K562 (cell line): ENCODE measurements at regions not wholly inside any gene's neighbourhood (a gene's known extent, or its start where the extent isn't known, plus 50 kb on each side); places are given as distances from the start of the nearest gene placed in this dataset.

ENCODE experiments used
- ATAC-seq: fragments of 200-7000 bp; cut with Tn5 transposase; 3 replicates; pipeline ENCODE4 v1.9.1; 2020; ENCODE audit warnings: moderate library complexity
- BruUV-seq: library from RNA; stranded (reverse); fragments of 400-500 nt; replicated peaks from 2 replicates; lab custom pipeline; 2021; lab: Mats Ljungman, UMichigan
- CTCF ChIA-PET: fragments of 300-600 bp; formaldehyde crosslinking; extraction: SDS; loops from one replicate; lab custom pipeline; 2021; ENCODE audit warnings: low intra/inter-chr PET ratio; lab: Yijun Ruan, JAX
- POLR2A ChIA-PET: fragments of 300-600, 350-650 bp; sonication (Branson Sonifier 250); formaldehyde crosslinking; extraction: SDS; loops from one replicate; lab custom pipeline; 2021; ENCODE audit warnings: antibody characterized with exemption, inconsistent platforms; lab: Yijun Ruan, JAX
- DNase-seq, 4 experiments: peaks; one replicate each; pipeline versions ENCODE4 v3.0.0 to v3.0.0-alpha.2; 2011 to 2018; ENCODE audit warnings: low spot score in 3 of 4, mixed read lengths in 3 of 4; ENCODE audit errors: extremely low read depth in 1 of 4
- FAIRE-seq: peaks from 2 replicates; lab custom pipeline; 2011; peaks lifted over from hg19 to GRCh38; lab: Jason Lieb, UNC
- H2AFZ ChIP-seq: 2 replicates; pipeline ENCODE4 v1.6.0; 2011; ENCODE audit warnings: low read depth, low read length, control low read depth, inconsistent platforms
- H3K27ac ChIP-seq: fragments of 200-600 bp; 3 replicates; pipeline ENCODE4 v1.8.0; 2011; ENCODE audit warnings: low read depth, mild to moderate bottlenecking, control low read depth, inconsistent platforms, low read length, moderate library complexity, mixed read lengths; ENCODE audit errors: extremely low read depth
- H3K27me3 ChIP-seq, 2 experiments: fragments of 300-600 bp in 1 of 2; 2 replicates in 1 of 2; 3 replicates in 1 of 2; pipeline versions ENCODE4 v1.6.0 to v1.8.0; 2011; ENCODE audit warnings: inconsistent platforms in 2 of 2, low read length in 2 of 2, mild to moderate bottlenecking in 1 of 2, mixed read lengths in 1 of 2, moderate library complexity in 1 of 2; ENCODE audit not compliant: control insufficient read depth in 2 of 2, insufficient read depth in 2 of 2
- H3K36me3 ChIP-seq: fragments of 300-600 bp; 3 replicates; pipeline ENCODE4 v1.8.0; 2011; ENCODE audit warnings: mild to moderate bottlenecking, low read length, inconsistent platforms; ENCODE audit not compliant: control insufficient read depth, insufficient read depth
- H3K4me1 ChIP-seq, 2 experiments: fragments of 200-600 bp in 1 of 2; replicated peaks in 1 of 2; 2 replicates in 1 of 2; 3 replicates in 1 of 2; pipeline versions ENCODE4 v1.5.1 to v1.8.0; 2011; ENCODE audit warnings: inconsistent platforms in 2 of 2, low read length in 2 of 2, mild to moderate bottlenecking in 1 of 2, mixed read lengths in 1 of 2, moderate library complexity in 1 of 2; ENCODE audit not compliant: control insufficient read depth in 2 of 2, insufficient read depth in 2 of 2
- H3K4me2 ChIP-seq: 2 replicates; pipeline ENCODE4 v1.6.1; 2011; ENCODE audit warnings: low read length, control low read depth, inconsistent platforms, mixed read lengths; ENCODE audit not compliant: insufficient read depth
- H3K4me3 ChIP-seq: fragments of 200-600 bp; sonication (generic), shearing (Covaris generic); 2 replicates; pipeline ENCODE4 v1.5.1; 2016; ENCODE audit warnings: control low read depth, inconsistent platforms
- H3K79me2 ChIP-seq: fragments of 200-600 bp; 3 replicates; pipeline ENCODE4 v1.8.0; 2011; ENCODE audit warnings: low read length, inconsistent platforms; ENCODE audit not compliant: control insufficient read depth, insufficient read depth
- H3K9ac ChIP-seq, 2 experiments: 2 replicates each; pipeline versions ENCODE4 v1.6.0 to v1.6.1; 2011; ENCODE audit warnings: low read depth in 2 of 2, low read length in 2 of 2, control low read depth in 1 of 2, inconsistent platforms in 1 of 2, mild to moderate bottlenecking in 1 of 2, mixed read lengths in 1 of 2; ENCODE audit not compliant: insufficient read depth in 1 of 2
- H3K9me1 ChIP-seq: one replicate; pipeline ENCODE4 v1.6.0; 2011; ENCODE audit warnings: inconsistent platforms, mild to moderate bottlenecking, low read length, moderate library complexity; ENCODE audit not compliant: control insufficient read depth, insufficient read depth
- H3K9me3 ChIP-seq: replicated peaks from 2 replicates; pipeline ENCODE4 v1.5.1; 2011; ENCODE audit warnings: low read depth, low read length, inconsistent platforms; ENCODE audit not compliant: control insufficient read depth, insufficient read depth
- H4K20me1 ChIP-seq: replicated peaks from 2 replicates; pipeline ENCODE4 v1.6.1; 2011; ENCODE audit warnings: low read length, inconsistent platforms, mixed read lengths; ENCODE audit not compliant: control insufficient read depth, insufficient read depth
- BRD9 ChIP-seq: fragments of 450-650 bp; IDR thresholded peaks from 2 replicates; pipeline ENCODE4 v1.6.1; 2018; ENCODE audit warnings: low read depth; ENCODE audit not compliant: partially characterized antibody
- KDM5B ChIP-seq: fragments of 200-600 bp; sonication (generic); IDR thresholded peaks from 2 replicates; pipeline ENCODE4 v1.6.1; 2012; ENCODE audit warnings: low read depth, mild to moderate bottlenecking, moderate library complexity, low read length, control low read depth, inconsistent platforms; ENCODE audit not compliant: insufficient replicate concordance
- LEF1 ChIP-seq: fragments of 450-650 bp; IDR thresholded peaks from 2 replicates; pipeline ENCODE4 v1.6.1; 2016; ENCODE audit warnings: mild to moderate bottlenecking
- MXI1 ChIP-seq: IDR thresholded peaks from 2 replicates; pipeline ENCODE4 v1.6.1; 2011; ENCODE audit warnings: low read depth, mild to moderate bottlenecking, improper control_type of control experiment, low read length
- NFE2L1 ChIP-seq: fragments of 450-650 bp; IDR thresholded peaks from 2 replicates; pipeline ENCODE4 v1.6.1; 2016; ENCODE audit warnings: missing genetic modification characterization, low read depth, mild to moderate bottlenecking, missing compliant biosample characterization, moderate library complexity, borderline replicate concordance
- ZNF239 ChIP-seq: fragments of 250-450 bp; sonication (Bioruptor Pico); IDR thresholded peaks from 2 replicates; pipeline ENCODE4 v1.4.0; 2020; ENCODE audit warnings: mild to moderate bottlenecking
- ZNF408 ChIP-seq: fragments of 250-450 bp; sonication (Bioruptor Pico); IDR thresholded peaks from 2 replicates; pipeline ENCODE4 v1.4.0; 2020; ENCODE audit warnings: low read depth, mild to moderate bottlenecking, moderate library complexity
- ZNF507 ChIP-seq: conservative IDR thresholded peaks from 2 replicates; pipeline ENCODE4 v1.6.1; 2017; ENCODE audit warnings: missing genetic modification characterization, missing compliant biosample characterization
- WGBS: fragments of 100-300 bp; shearing (Covaris generic); methylation state at CpG from one replicate; pipeline ENCODE4 v1.1.6; 2016; ENCODE audit warnings: low coverage, mixed read lengths; ENCODE audit not compliant: insufficient coverage; ENCODE audit errors: missing lambda C conversion rate; 5-methylcytosine and 5-hydroxymethylcytosine counted together
- in situ Hi-C: fragments of 300-500 bp; cut with MboI; formaldehyde crosslinking; loops from 4 replicates; pipeline ENCODE4 v1.15.0; 2018; ENCODE audit warnings: inconsistent platforms, mixed read lengths
- intact Hi-C: fragments of 100-400 bp; cut with micrococcal nuclease; formaldehyde crosslinking; loops from 2 replicates; pipeline ENCODE4 v1.14.2; 2022
- TF ChIP-seq, protein P1 (sequence below): sonication (generic); formaldehyde crosslinking; IDR thresholded peaks from 2 replicates; pipeline ENCODE4 v1.8.1; 2023; ENCODE audit warnings: mild to moderate bottlenecking, missing genetic modification reagents

DNA sequence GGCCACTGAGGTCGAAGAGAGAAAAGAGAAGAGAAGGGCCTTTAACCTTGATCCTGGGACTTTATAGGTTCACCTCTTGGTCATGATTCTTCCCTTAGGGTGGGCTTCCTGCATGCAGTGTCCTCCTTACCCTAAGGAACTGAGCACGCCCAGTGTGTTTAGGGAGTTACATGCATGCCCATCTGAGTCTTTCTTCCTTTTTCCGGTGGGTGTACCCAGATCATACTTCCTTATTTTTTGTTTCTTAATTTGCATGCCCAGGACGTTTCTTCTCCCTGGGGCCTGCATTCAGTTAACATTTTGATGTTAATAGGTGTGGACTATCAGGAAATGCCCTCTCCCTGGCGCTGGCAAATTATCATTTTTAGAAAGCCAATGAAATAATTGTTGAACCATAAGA lies 91.5 kb downstream of the HTR1B start:
- ATAC-seq (no peak), DNase-seq (no peak), FAIRE-seq (no peak)
- no peaks in the 10 kb centered on the region for H3K9me3 ChIP-seq
- no peak overlapping the region for H3K4me2 ChIP-seq
- H3K79me2 ChIP-seq, result no peaks in the 10 kb centered on the region
- H3K4me1 ChIP-seq, result no peaks in the 10 kb centered on the region
- intact Hi-C loops, result no loop called here
- CTCF ChIA-PET, result no interaction called here
- no peaks in the 10 kb centered on the region for H4K20me1 ChIP-seq
- no TSS peak for BruUV-seq
- no peaks in the 10 kb centered on the region for H3K9me1 ChIP-seq
- no peaks in the 10 kb centered on the region for H3K27me3 ChIP-seq
- no peak for TF ChIP-seq MXI1
- TF ChIP-seq NFE2L1 (tag), result no peak
- no peak for TF ChIP-seq KDM5B
- TF ChIP-seq, protein P1, sequence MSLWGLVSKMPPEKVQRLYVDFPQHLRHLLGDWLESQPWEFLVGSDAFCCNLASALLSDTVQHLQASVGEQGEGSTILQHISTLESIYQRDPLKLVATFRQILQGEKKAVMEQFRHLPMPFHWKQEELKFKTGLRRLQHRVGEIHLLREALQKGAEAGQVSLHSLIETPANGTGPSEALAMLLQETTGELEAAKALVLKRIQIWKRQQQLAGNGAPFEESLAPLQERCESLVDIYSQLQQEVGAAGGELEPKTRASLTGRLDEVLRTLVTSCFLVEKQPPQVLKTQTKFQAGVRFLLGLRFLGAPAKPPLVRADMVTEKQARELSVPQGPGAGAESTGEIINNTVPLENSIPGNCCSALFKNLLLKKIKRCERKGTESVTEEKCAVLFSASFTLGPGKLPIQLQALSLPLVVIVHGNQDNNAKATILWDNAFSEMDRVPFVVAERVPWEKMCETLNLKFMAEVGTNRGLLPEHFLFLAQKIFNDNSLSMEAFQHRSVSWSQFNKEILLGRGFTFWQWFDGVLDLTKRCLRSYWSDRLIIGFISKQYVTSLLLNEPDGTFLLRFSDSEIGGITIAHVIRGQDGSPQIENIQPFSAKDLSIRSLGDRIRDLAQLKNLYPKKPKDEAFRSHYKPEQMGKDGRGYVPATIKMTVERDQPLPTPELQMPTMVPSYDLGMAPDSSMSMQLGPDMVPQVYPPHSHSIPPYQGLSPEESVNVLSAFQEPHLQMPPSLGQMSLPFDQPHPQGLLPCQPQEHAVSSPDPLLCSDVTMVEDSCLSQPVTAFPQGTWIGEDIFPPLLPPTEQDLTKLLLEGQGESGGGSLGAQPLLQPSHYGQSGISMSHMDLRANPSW, result no peak
- TF ChIP-seq ZNF507, result no peak
- no peak for TF ChIP-seq LEF1
- no peak for TF ChIP-seq BRD9
- no peak for TF ChIP-seq ZNF408 (CRISPR knock-in tag)
- no peak for TF ChIP-seq ZNF239 (CRISPR knock-in tag)
- in situ Hi-C loops, result no loop called here
- no peaks in the 10 kb centered on the region for H3K36me3 ChIP-seq
- H3K9ac ChIP-seq, result no peak overlapping the region
- 3% methylated on average over 4 of the region's 5 CpGs for WGBS
- POLR2A ChIA-PET, result no interaction called here
- H2AFZ ChIP-seq, result no peak overlapping the region
- H3K27ac ChIP-seq, result no peak overlapping the region
- H3K4me3 ChIP-seq, result no peak overlapping the region
